Stimulated activated memory B cell treated with anti-CD40 and anti-IgM and Interleukin-4, amounts not matched to agents 10 μg/mL and 1 μg/mL and 100 μg/mL, for 72 hours (primary cell): ENCODE measurements at regions not wholly inside any gene's neighbourhood (a gene's known extent, or its start where the extent isn't known, plus 50 kb on each side); places are given as distances from the start of the nearest gene placed in this dataset.

Experiments used
- ATAC-seq: fragments of 150-1000 bp; cut with Tn5 transposase; 2 replicates; pipeline ENCODE4 v1.10.0; 2021
- H3K27ac Mint-ChIP-seq: one replicate; pipeline ENCODE4 v1.8.0; 2022; ENCODE audit warnings: mild to moderate bottlenecking, mixed read lengths
- H3K27me3 Mint-ChIP-seq: one replicate; pipeline ENCODE4 v1.8.0; 2022; ENCODE audit warnings: mixed read lengths
- H3K36me3 Mint-ChIP-seq: one replicate; pipeline ENCODE4 v1.8.0; 2022; ENCODE audit warnings: mixed read lengths
- H3K4me1 Mint-ChIP-seq: one replicate; pipeline ENCODE4 v1.8.0; 2022; ENCODE audit warnings: mixed read lengths
- H3K4me3 Mint-ChIP-seq: one replicate; pipeline ENCODE4 v1.8.0; 2022; ENCODE audit warnings: mild to moderate bottlenecking, moderate library complexity, mixed read lengths
- H3K9me3 Mint-ChIP-seq: one replicate; pipeline ENCODE4 v1.8.0; 2022; ENCODE audit warnings: mixed read lengths

DNA sequence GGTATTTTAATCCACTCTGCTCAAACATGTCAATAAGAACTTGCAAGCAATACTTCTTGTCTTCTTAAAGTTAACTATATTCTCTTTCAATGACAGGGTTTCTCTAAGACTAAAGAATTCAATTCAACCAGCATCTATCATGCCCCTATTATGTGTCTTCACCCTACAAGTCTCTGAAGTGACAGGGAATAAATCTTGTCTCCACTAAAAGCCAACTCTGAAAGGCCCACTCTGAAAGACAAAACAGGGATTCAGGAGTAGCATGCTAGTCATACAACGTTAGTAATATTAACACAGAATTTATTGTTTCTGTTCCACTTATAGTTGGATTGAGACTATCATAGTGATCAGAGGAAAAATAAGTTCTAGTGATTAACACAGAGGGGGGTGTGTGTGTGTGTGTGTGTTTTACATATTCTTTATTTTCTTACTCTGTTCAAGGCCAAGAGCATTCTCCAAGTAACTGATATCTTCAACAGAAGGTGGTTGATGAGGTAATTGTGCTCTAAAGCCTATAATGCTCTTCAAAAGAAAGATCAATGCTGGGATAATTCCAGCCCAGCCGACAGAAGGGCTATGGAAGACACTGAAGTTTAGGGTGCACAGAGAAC is 122.4 kb upstream of the DCLK2 start:
- Mint-ChIP-seq H3K4me1 (no peaks in the 10 kb centered on the region), H3K27ac (no peak overlapping the region), H3K9me3 (no peaks in the 10 kb centered on the region), H3K36me3 (no peaks in the 10 kb centered on the region), H3K27me3 (peaks cover 8% of the 10 kb centered on the region), H3K4me3 (no peak overlapping the region)
- ATAC-seq = no peak

DNA sequence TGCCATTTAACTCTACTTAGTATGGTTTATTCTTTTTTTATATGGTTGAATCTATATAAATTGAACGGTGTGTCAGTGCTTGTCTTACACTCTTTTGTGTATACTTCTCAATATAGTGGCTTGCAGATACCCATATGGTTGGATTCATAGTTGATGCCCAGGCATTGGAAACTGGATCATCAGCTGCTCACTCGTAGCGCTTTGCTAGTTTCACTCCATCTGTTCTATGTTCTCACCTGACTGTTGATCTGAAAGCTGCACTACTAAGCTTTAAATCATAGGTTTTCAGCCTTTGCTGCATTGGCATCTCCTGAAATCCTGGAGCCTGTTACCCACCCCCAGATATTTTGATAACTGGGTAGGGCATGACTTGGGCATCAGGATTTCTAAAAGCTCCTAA is 121.6 kb upstream of the DCLK2 start:
- H3K9me3 Mint-ChIP-seq = no peaks in the 10 kb centered on the region
- no peaks in the 10 kb centered on the region for H3K4me1 Mint-ChIP-seq
- no peak overlapping the region for H3K4me3 Mint-ChIP-seq
- no peaks in the 10 kb centered on the region for H3K36me3 Mint-ChIP-seq
- no peak for ATAC-seq
- H3K27me3 Mint-ChIP-seq = peaks cover 8% of the 10 kb centered on the region
- H3K27ac Mint-ChIP-seq = no peak overlapping the region

DNA sequence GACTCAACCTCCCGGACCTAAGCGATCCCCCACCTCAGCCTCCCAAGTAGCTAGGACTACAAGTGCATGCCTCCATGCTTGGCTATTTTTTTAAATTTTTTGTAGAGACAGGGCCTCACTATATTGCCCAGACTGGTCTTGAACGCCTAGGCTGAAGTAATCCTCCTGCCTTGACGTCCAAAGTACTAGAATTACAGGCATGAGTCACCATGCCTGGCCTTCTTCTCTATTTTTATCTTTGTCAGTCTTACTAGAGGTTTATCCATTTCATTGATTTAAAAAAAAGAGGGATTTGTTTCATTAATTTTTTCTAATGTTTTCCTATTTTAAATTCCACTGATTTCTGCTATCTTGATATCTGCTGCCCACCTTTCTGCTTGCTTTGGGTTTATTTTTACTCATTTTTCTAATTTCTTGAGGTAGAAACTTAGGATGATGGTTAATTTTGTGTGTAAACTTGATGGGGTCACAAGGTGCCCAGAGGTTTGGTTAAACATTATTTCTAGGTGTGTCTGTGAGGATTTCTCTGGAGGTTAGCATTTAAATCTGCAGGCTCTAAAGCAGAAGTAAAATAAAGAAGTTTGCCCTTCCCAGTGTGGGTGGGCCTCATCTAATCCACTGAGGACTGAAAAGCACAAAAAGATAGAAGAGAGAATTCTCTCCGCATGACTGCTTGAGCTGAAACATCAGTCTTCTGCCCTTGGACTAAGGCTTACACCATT is 116.2 kb upstream of the DCLK2 start:
- no peaks in the 10 kb centered on the region for H3K9me3 Mint-ChIP-seq
- peaks cover 8% of the 10 kb centered on the region for H3K27me3 Mint-ChIP-seq
- no peak overlapping the region for H3K27ac Mint-ChIP-seq
- no peaks in the 10 kb centered on the region for H3K4me1 Mint-ChIP-seq
- no peaks in the 10 kb centered on the region for H3K36me3 Mint-ChIP-seq
- no peak overlapping the region for H3K4me3 Mint-ChIP-seq
- no peak for ATAC-seq

DNA sequence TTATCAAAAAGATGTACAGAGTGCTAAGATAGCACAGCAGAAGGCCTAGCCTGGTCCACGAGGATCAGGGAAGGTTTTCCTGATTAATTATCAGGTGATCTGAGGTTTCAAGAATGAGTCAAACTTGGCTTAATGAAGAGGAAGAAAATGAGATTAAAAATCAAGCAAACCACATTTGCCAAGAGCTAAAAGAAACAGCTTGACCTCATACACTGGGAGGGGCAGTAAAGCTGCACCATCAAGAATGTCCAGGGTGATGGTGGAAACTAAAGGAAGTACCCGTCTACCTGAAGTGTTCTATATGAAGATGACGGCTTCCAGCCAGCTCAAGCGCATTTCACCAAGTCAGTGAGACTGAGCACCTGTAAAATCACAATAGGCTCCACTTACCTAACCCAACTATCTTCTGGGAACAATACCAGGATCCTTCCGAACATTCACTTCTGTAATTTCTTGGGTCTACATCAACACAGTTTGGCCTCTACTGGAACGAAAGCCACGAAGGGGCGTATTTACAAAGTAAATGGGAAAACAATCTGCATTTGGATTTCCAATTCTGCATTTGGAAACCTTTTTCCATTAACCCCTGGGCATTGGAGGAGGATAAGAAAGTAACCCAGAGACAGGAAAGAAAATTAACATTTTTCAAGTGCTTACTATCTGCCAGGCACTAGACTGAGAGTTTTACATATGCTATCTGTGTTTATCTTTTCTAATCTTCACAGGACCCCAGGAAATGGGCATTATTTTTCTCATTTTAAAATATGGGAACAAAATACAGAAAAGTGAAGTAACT is 114.0 kb upstream of the DCLK2 start:
- H3K9me3 Mint-ChIP-seq = no peaks in the 10 kb centered on the region
- no peak overlapping the region for H3K4me3 Mint-ChIP-seq
- no peak for ATAC-seq
- H3K27ac Mint-ChIP-seq = no peak overlapping the region
- H3K36me3 Mint-ChIP-seq = no peaks in the 10 kb centered on the region
- H3K4me1 Mint-ChIP-seq = no peaks in the 10 kb centered on the region
- H3K27me3 Mint-ChIP-seq = peaks cover 8% of the 10 kb centered on the region

DNA sequence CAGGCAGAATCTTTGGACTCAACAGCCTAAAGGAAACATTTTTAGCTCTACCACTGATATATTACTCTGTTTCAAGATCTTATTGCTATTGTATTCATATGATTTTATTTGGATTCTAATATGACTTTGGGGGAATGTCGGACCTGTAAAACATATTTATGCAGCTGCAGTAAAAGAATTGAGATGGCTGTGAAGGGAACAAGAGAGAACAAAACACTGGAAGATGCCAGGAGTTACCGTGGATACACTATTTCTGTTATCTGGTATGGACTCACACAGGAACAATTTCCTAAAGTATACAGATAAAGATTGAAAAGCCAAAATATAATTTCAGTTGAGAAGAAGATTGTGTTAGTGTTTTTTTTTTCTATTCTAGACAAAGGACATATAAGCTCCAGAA is 113.0 kb upstream of the DCLK2 start:
- Mint-ChIP-seq H3K4me3 (no peak overlapping the region), H3K4me1 (no peaks in the 10 kb centered on the region), H3K27ac (no peak overlapping the region), H3K36me3 (no peaks in the 10 kb centered on the region), H3K27me3 (peaks cover 12% of the 10 kb centered on the region), H3K9me3 (no peaks in the 10 kb centered on the region)
- no peak for ATAC-seq

DNA sequence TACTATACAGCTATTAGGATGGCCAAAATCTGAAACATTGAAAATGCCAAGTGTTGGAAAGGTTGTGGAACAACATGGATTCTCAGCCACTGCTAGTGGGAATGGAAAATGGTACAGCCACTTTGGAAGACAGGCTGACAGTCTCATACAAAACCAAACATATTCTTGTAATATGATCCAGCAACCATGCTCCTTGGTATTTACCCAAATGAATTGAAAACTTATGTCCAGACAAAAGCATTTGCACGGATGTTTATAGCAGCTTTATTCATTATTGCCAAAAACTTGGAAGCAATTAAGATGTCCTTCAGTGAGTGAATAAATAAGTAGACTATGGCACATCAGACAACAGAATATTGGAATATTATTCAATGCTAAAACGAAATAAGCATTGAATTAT is 105.8 kb upstream of the DCLK2 start:
- Mint-ChIP-seq H3K9me3 (no peaks in the 10 kb centered on the region), H3K36me3 (no peaks in the 10 kb centered on the region), H3K27me3 (peaks cover 20% of the 10 kb centered on the region)

DNA sequence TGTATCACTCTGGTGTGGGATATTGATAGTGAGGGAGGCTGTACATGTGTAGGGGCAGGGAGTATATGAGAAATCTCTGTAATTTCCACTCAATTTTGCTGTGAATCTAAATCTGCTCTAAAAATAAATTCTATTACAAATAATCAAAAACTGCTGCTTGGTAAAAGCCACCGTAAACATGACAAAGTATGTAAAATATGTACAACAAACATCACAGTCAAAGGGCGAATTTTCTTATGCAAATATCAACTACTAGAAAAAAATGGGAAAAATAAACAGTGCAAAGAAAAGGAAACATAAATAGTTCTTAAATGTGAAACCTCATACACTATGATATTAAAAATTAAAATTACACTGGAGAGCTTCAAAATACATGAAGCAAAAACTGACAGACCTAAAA is 105.1 kb upstream of the DCLK2 start:
- H3K4me1 Mint-ChIP-seq = no peaks in the 10 kb centered on the region
- no peak overlapping the region for H3K4me3 Mint-ChIP-seq
- H3K36me3 Mint-ChIP-seq = no peaks in the 10 kb centered on the region
- no peaks in the 10 kb centered on the region for H3K9me3 Mint-ChIP-seq
- ATAC-seq = no peak
- H3K27ac Mint-ChIP-seq = no peak overlapping the region
- H3K27me3 Mint-ChIP-seq = peaks cover 20% of the 10 kb centered on the region

More for the DNA sequence above, 105.8 kb upstream of the DCLK2 start:
- no peaks in the 10 kb centered on the region for H3K4me1 Mint-ChIP-seq
- ATAC-seq = no peak
- H3K27ac Mint-ChIP-seq = no peak overlapping the region
- H3K4me3 Mint-ChIP-seq = no peak overlapping the region

DNA sequence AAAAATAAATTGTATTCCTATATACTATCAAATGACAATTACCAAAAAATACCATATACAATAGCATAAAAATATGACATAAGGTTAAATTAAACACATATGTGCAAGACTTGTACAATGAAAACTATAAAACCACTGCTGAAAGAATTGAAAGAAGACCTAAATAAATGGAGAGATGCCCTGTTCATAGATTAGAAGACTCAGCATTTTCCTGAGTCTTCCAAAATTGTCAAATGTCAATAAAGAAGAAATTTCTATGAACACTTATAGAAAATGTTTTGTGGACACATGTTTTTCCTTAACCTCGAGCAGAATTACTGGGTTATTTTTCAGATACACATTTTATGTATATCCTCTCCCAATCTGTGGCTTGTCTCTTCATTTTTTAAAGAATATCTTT is 103.1 kb upstream of the DCLK2 start:
- ATAC-seq = no peak

DNA sequence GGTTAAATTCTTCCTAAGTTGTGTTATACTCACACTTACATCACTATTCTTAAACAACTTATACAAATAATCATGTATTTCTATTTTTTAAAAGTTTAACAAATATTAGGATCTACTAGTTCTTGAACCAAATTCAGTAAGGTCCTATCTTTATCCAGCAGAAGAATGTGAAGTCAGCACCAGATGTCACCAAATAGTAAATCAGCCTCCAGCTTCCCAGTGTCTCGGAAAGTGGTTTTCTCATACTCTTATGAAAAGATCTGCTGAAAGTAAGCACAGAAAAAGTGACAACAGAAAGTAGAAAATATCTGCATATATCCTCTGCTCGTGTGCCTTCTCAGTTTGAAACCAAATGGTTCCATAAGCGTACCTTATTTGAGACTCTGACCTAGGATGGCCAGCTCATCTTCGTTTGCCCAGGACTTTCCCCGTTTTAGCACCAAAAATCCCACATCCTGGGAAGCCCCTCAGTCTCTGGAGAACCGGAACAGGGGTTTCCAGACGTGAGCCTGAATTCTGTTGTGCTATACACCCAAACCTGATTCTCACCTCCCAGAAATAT is 98.0 kb upstream of the DCLK2 start:
- no peaks in the 10 kb centered on the region for H3K27me3 Mint-ChIP-seq
- no peak overlapping the region for H3K4me3 Mint-ChIP-seq
- ATAC-seq = no peak
- no peaks in the 10 kb centered on the region for H3K4me1 Mint-ChIP-seq
- H3K36me3 Mint-ChIP-seq = no peaks in the 10 kb centered on the region
- no peak overlapping the region for H3K27ac Mint-ChIP-seq
- no peaks in the 10 kb centered on the region for H3K9me3 Mint-ChIP-seq

More for the DNA sequence above, 103.1 kb upstream of the DCLK2 start:
- H3K36me3 Mint-ChIP-seq = no peaks in the 10 kb centered on the region
- H3K27ac Mint-ChIP-seq = no peak overlapping the region
- no peaks in the 10 kb centered on the region for H3K4me1 Mint-ChIP-seq
- H3K4me3 Mint-ChIP-seq = no peak overlapping the region
- H3K9me3 Mint-ChIP-seq = no peaks in the 10 kb centered on the region
- peaks cover 15% of the 10 kb centered on the region for H3K27me3 Mint-ChIP-seq

DNA sequence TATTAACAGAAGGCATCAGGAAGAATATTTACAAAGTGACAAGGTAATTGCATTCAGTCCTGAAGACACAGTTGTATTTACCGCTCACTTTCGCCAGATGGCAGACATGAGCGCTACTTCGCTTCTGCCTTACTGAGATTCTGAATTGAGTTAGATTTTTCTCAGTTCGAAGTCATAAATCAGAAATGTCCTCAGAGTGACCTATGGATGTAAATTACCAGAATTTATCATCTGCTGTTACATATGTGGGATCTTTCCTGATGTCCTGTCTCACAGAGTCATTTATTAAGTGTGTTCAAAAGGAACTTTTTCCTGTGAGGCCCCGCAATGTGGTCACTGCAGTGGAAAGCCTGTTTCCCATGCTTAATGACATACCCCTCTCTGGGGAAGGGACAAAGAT is 97.3 kb upstream of the DCLK2 start:
- Mint-ChIP-seq H3K9me3 (no peaks in the 10 kb centered on the region), H3K36me3 (no peaks in the 10 kb centered on the region), H3K27ac (no peak overlapping the region), H3K4me1 (no peaks in the 10 kb centered on the region), H3K4me3 (no peak overlapping the region), H3K27me3 (no peaks in the 10 kb centered on the region)
- ATAC-seq = no peak

DNA sequence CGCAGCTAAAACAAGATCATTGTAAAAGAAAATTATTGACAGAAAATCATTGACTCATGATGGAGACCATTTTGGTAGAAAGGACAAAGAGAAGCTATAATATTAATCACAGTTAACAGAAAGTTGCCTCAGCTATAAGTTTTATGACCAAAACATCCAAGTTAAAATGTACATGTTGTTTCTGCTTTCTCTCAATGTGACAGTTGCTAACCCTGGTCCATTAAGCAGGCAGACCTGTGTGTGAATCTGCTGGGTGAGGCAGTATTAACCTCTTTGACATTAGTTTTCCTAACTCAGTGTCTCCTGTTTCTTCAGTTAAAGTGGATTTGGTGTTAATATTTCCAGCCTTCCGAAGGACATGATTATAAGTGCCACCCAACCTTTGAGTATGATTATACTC is 94.8 kb upstream of the DCLK2 start:
- H3K36me3 Mint-ChIP-seq = no peaks in the 10 kb centered on the region
- no peak overlapping the region for H3K4me3 Mint-ChIP-seq
- ATAC-seq = no peak
- H3K27ac Mint-ChIP-seq = no peak overlapping the region
- H3K9me3 Mint-ChIP-seq = no peaks in the 10 kb centered on the region
- no peaks in the 10 kb centered on the region for H3K27me3 Mint-ChIP-seq
- no peaks in the 10 kb centered on the region for H3K4me1 Mint-ChIP-seq

DNA sequence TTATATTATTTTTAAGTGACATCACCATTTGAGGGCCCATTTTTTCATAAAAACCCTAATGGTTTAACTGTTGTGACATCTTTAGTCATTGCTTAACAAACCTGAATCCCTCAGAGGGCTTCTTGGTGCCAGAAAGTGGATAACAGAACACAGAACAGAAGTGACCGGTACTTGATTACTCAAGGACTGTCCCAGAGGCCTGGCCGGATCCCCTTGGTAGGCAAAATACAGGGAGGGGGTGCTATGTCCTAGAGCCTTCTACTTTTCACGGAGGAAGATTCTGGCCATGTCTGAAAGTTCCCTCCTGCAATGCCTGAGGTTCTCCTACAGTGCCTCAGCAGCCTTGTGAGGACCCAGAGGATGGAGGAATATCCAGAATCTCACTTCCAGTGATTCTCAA is 94.3 kb upstream of the DCLK2 start:
- Mint-ChIP-seq H3K27ac (no peak overlapping the region), H3K9me3 (no peaks in the 10 kb centered on the region), H3K36me3 (no peaks in the 10 kb centered on the region), H3K4me1 (no peaks in the 10 kb centered on the region), H3K4me3 (no peak overlapping the region), H3K27me3 (no peaks in the 10 kb centered on the region)
- no peak for ATAC-seq

DNA sequence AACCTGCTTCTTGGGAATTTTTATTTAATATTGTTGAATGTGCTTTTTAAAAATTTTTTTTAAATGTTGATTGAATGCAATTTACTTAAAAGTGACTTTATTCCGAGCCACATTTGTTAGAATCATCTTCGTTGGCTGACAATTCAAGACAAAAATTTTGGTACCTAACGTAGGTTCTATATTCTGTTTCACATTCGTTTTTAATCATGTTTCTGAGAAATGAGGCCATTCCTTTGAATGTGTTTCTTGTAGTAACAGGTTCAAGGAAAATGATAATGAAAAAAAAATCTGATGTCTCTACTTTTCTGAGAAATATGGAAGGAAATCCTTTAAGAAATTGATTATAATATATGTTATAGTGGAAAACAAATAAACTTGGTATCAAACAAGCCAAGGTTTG is 92.3 kb upstream of the DCLK2 start:
- H3K27ac Mint-ChIP-seq = no peak overlapping the region
- H3K36me3 Mint-ChIP-seq = no peaks in the 10 kb centered on the region
- ATAC-seq = no peak
- H3K4me3 Mint-ChIP-seq = no peak overlapping the region
- no peaks in the 10 kb centered on the region for H3K27me3 Mint-ChIP-seq
- no peaks in the 10 kb centered on the region for H3K4me1 Mint-ChIP-seq
- no peaks in the 10 kb centered on the region for H3K9me3 Mint-ChIP-seq

DNA sequence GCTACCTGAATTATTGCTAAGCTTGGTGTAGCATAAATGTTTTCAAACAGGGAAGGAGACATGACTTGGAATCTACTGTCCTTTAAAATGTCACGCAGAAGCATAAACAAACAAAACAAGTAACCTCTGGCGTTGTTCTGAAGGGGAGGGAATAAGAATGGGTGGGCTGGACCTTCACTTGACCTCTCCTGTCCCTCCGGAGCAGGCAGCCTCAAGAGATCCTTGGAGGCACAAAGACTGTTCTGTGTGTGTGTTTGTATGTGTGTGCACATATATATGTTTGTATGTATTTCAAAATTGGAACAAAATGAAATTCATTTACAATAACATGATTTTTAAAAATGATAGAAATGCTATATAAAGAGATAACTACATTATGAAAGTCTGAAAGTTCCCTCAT is 91.3 kb upstream of the DCLK2 start:
- ATAC-seq = no peak
- Mint-ChIP-seq H3K27ac (no peak overlapping the region), H3K27me3 (no peaks in the 10 kb centered on the region), H3K4me1 (no peaks in the 10 kb centered on the region), H3K36me3 (no peaks in the 10 kb centered on the region), H3K9me3 (no peaks in the 10 kb centered on the region), H3K4me3 (no peak overlapping the region)

DNA sequence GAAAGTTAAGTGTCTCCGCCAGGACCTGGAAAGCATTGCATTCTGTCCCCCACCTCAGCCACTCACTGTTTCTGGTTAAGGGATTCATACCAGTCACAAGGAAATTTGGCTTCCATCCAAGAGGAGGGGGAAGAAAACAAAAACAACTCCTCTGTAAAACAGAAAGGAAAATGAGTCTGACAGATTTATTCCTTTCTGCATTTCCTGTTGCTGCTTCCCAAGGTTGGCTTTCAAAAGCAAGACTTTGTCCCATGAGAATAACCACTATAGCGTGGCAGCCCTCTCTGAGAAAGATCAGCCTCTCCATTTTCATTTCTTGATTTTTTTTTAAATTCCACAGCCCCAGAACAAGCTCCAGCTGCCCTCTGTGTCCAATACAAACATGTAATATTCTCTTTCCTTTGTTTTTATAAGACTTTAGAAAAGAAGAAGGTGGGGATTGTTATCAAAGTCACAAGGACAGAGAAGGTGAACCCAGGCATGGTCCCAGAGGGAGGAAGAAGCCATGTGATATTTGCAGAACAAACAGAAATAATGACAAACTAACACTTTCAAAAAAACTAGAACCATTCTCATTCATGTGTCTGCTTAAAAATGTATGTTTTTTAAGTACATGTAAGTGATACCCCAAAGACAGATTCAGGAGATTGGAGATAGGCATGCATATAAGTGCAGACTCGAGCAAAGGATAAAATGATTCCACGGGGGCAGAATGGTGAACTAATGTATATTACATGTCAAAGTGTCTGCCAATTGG is 90.7 kb upstream of the DCLK2 start:
- Mint-ChIP-seq H3K9me3 (no peaks in the 10 kb centered on the region), H3K4me1 (no peaks in the 10 kb centered on the region), H3K4me3 (no peak overlapping the region), H3K27me3 (no peaks in the 10 kb centered on the region), H3K36me3 (no peaks in the 10 kb centered on the region), H3K27ac (no peak overlapping the region)
- no peak for ATAC-seq
